ENCODE measurements at regions not wholly inside any gene's neighbourhood (a gene's known extent, or its start where the extent isn't known, plus 50 kb on each side); places are given as distances from the start of the nearest gene placed in this dataset.

- TF ChIP-seq POLR2AphosphoS5 (IDR thresholded peaks at IDR 0.05): no peak
- no peak for TF ChIP-seq POLR2A (IDR thresholded peaks at IDR 0.05)
- TF ChIP-seq EP300 (IDR thresholded peaks at IDR 0.05): no peak
- H3K4me1 ChIP-seq: no peaks in the 10 kb centered on the region
- 38% methylated on average over 3 of the region's 3 CpGs for WGBS
- no peaks in the 10 kb centered on the region for H3K27me3 ChIP-seq
- H3K4me3 ChIP-seq: no peak overlapping the region
- no peak for DNase-seq (ENCODE audit: low spot score in 2 of 2)
- no peaks in the 10 kb centered on the region for H3K36me3 ChIP-seq
- H3K27ac ChIP-seq: no peak overlapping the region
- no peaks in the 10 kb centered on the region for H3K9me3 ChIP-seq
These were observed 315.2 kb upstream of the PDE4D start for GRCh38 chr5:60208716-60209115.

GRCh38 chr5:60207040-60207439, 313.5 kb upstream of the PDE4D start:
- no peak overlapping the region for H3K4me3 ChIP-seq
- no peak overlapping the region for H3K27ac ChIP-seq
- 48% methylated on average over 3 of the region's 3 CpGs for WGBS
- no peaks in the 10 kb centered on the region for H3K4me1 ChIP-seq
- DNase-seq (ENCODE audit: low spot score in 2 of 2): no peak
- H3K27me3 ChIP-seq: no peaks in the 10 kb centered on the region
- no peaks in the 10 kb centered on the region for H3K9me3 ChIP-seq
- no peaks in the 10 kb centered on the region for H3K36me3 ChIP-seq
- TF ChIP-seq POLR2AphosphoS5 (IDR thresholded peaks at IDR 0.05) (no peak), EP300 (IDR thresholded peaks at IDR 0.05) (no peak), POLR2A (IDR thresholded peaks at IDR 0.05) (no peak), CTCF (IDR thresholded peaks at IDR 0.05) (no peak)

GRCh38 chr5:60206234-60206633, 312.7 kb upstream of the PDE4D start:
- TF ChIP-seq CTCF (IDR thresholded peaks at IDR 0.05): no peak
- TF ChIP-seq EP300 (IDR thresholded peaks at IDR 0.05): no peak
- TF ChIP-seq POLR2A (IDR thresholded peaks at IDR 0.05): no peak
- TF ChIP-seq POLR2AphosphoS5 (IDR thresholded peaks at IDR 0.05): no peak
- DNase-seq (ENCODE audit: low spot score in 2 of 2): no peak
- H3K9me3 ChIP-seq: no peaks in the 10 kb centered on the region
- H3K4me3 ChIP-seq: no peak overlapping the region
- no peaks in the 10 kb centered on the region for H3K27me3 ChIP-seq
- no peaks in the 10 kb centered on the region for H3K4me1 ChIP-seq
- 58% methylated on average over 1 of the region's 1 CpG for WGBS
- H3K36me3 ChIP-seq: no peaks in the 10 kb centered on the region
- H3K27ac ChIP-seq: no peak overlapping the region

- 100% methylated on average over 2 of the region's 2 CpGs for WGBS
- TF ChIP-seq POLR2A (IDR thresholded peaks at IDR 0.05) (no peak), CTCF (IDR thresholded peaks at IDR 0.05) (no peak), POLR2AphosphoS5 (IDR thresholded peaks at IDR 0.05) (no peak), EP300 (IDR thresholded peaks at IDR 0.05) (no peak)
- DNase-seq (ENCODE audit: low spot score in 2 of 2): no peak
- H3K4me1 ChIP-seq: no peaks in the 10 kb centered on the region
- no peaks in the 10 kb centered on the region for H3K27me3 ChIP-seq
- H3K4me3 ChIP-seq: no peak overlapping the region
- no peaks in the 10 kb centered on the region for H3K36me3 ChIP-seq
- H3K27ac ChIP-seq: no peak overlapping the region
- H3K9me3 ChIP-seq: no peaks in the 10 kb centered on the region
These were observed 311.5 kb upstream of the PDE4D start for GRCh38 chr5:60205071-60205470.

GRCh38 chr5:60196385-60197113, 303.0 kb upstream of the PDE4D start:
- no peak overlapping the region for H3K27ac ChIP-seq
- no peak overlapping the region for H3K4me3 ChIP-seq
- DNase-seq (ENCODE audit: low spot score in 2 of 2): peak in 1 of 2 donors; percentile 61
- no peaks in the 10 kb centered on the region for H3K27me3 ChIP-seq
- H3K9me3 ChIP-seq: no peaks in the 10 kb centered on the region
- no peaks in the 10 kb centered on the region for H3K4me1 ChIP-seq
- 49% methylated on average over 2 of the region's 2 CpGs for WGBS
- no peaks in the 10 kb centered on the region for H3K36me3 ChIP-seq
- TF ChIP-seq EP300 (IDR thresholded peaks at IDR 0.05) (no peak), POLR2A (IDR thresholded peaks at IDR 0.05) (no peak), POLR2AphosphoS5 (IDR thresholded peaks at IDR 0.05) (no peak), CTCF (IDR thresholded peaks at IDR 0.05) (no peak)

Data from suprapubic skin (tissue), 4 donors.